Heart left ventricle (tissue), 13 donors: ENCODE measurements at regions not wholly inside any gene's neighbourhood (a gene's known extent, or its start where the extent isn't known, plus 50 kb on each side); places are given as distances from the start of the nearest gene placed in this dataset.

Source experiments
- POLR2A ChIP-seq, 2 donors: fragments of 450-650 bp; IDR thresholded peaks; one replicate each; pipeline ENCODE4 v1.6.1; 2017; ENCODE audit warnings: antibody characterized with exemption in 2 of 2, mild to moderate bottlenecking in 2 of 2, moderate library complexity in 2 of 2
- TF ChIP-seq, protein P1 (sequence below), 12 donors: fragments of 200-600 bp; sonication (generic) in 4 of 12; IDR thresholded peaks; one replicate each; pipeline versions ENCODE4 v1.5.0 to v1.8.0; 2018 to 2022; ENCODE audit warnings: antibody characterized with exemption in 12 of 12, mild to moderate bottlenecking in 5 of 12
- donor health status: ischemic (EF 13 %, LVEDD 7.1; RV severe dilation, severe dysfunction).
- donor health status: DM: no; HTN: yes; CAD: no.
- donor health status: DM: no; HTN: no; CAD: no.
- donor health status: ischemic (EF 25% LVEDD 6.9; RV normal size, moderate dysfunction).
- donor health status: ischemic (EF 25% LVEDD 5.7; RV mildly dilated, moderate dysfunction).
- donor health status: ischemic (EF 35%, LVEDD 5.7; RV mildly dilated, moderate dysfunction).
- donor health status: nonischemic (EF 11% LVEDD 7.7; RV severe dilation, severe dysfunction).
- donor health status: DM: yes; HTN: yes; CAD: no.
- donor health status: PGD.
- donor health status: ischemic (EF 29% LVEDD 5.4; RV normal size, mild dysfunction).
- donor health status: nonischemic (EF 23%, LVEDD 6.1; RV moderate dilation, normal function).

DNA sequence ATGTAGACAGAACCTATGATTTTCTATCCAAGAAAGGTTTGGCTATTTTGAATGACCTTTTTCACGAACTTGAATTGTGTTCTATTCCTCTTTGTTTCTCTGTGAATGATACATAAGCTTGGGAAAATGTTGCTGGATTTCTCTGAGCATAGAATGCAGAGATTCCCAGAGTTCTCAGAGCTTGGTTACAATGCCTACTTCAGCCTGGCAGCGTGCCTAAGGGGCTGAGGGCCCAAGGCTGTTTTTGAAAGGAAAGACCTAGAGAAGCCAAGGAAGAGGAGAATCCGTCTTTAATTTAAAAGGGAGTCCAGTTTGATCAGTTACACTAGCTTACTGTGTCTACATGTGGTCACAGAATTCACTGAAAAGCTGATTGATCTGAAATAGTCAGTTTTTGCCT, 55.3 kb upstream of the CXorf51B start:
- TF ChIP-seq, protein P1, sequence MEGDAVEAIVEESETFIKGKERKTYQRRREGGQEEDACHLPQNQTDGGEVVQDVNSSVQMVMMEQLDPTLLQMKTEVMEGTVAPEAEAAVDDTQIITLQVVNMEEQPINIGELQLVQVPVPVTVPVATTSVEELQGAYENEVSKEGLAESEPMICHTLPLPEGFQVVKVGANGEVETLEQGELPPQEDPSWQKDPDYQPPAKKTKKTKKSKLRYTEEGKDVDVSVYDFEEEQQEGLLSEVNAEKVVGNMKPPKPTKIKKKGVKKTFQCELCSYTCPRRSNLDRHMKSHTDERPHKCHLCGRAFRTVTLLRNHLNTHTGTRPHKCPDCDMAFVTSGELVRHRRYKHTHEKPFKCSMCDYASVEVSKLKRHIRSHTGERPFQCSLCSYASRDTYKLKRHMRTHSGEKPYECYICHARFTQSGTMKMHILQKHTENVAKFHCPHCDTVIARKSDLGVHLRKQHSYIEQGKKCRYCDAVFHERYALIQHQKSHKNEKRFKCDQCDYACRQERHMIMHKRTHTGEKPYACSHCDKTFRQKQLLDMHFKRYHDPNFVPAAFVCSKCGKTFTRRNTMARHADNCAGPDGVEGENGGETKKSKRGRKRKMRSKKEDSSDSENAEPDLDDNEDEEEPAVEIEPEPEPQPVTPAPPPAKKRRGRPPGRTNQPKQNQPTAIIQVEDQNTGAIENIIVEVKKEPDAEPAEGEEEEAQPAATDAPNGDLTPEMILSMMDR (IDR thresholded peaks at IDR 0.05) = no peak
- no peak for TF ChIP-seq POLR2A (IDR thresholded peaks at IDR 0.05)
